Esophagus squamous epithelium (tissue), 5 donors: ENCODE measurements at regions not wholly inside any gene's neighbourhood (a gene's known extent, or its start where the extent isn't known, plus 50 kb on each side); places are given as distances from the start of the nearest gene placed in this dataset.

Source experiments
- DNase-seq: peaks from one replicate; lab custom pipeline; 2025; lab: John Stamatoyannopoulos, UW
- H3K27ac ChIP-seq, 4 donors: fragments of 200-600 bp; sonication (generic); one replicate each; pipeline ENCODE4 v1.5.1; 2016 to 2019; ENCODE audit warnings: mild to moderate bottlenecking in 1 of 4
- H3K27me3 ChIP-seq, 4 donors: fragments of 200-600 bp; sonication (generic); 1 replicate in 3 of 4; 2 replicates in 1 of 4; pipeline versions ENCODE4 v1.5.1 to v1.6.0; 2017 to 2021; ENCODE audit warnings: antibody characterized with exemption in 1 of 4
- H3K36me3 ChIP-seq, 3 donors: fragments of 200-600 bp; sonication (generic); one replicate each; pipeline ENCODE4 v1.5.1; 2016 to 2019
- H3K4me1 ChIP-seq, 3 donors: fragments of 200-600 bp; sonication (generic); one replicate each; pipeline ENCODE4 v1.5.1; 2017 to 2019
- H3K4me3 ChIP-seq, 4 donors: fragments of 200-600 bp; sonication (generic); 1 replicate in 3 of 4; 2 replicates in 1 of 4; pipeline ENCODE4 v1.5.1; 2016 to 2019; ENCODE audit warnings: mild to moderate bottlenecking in 2 of 4, moderate library complexity in 1 of 4
- H3K9me3 ChIP-seq, 3 donors: fragments of 200-600 bp; sonication (generic); one replicate each; pipeline ENCODE4 v1.5.1; 2016 to 2019
- CTCF ChIP-seq, 6 experiments: fragments of 450-650 bp in 4 of 6; fragments of 200-600 bp in 2 of 6; sonication (generic) in 2 of 6; IDR thresholded peaks; one replicate each; pipeline ENCODE4 v1.5.1; 2016 to 2019; ENCODE audit warnings: antibody characterized with exemption in 6 of 6, mild to moderate bottlenecking in 4 of 6, moderate library complexity in 4 of 6
- POLR2A ChIP-seq, 4 donors: fragments of 450-650 bp; IDR thresholded peaks; one replicate each; pipeline ENCODE4 v1.6.1; 2017; ENCODE audit warnings: antibody characterized with exemption in 4 of 4, mild to moderate bottlenecking in 4 of 4, moderate library complexity in 3 of 4
- WGBS, 2 donors: methylation state at CpG; one replicate each; pipeline ENCODE4 v1.1.5; 2018; 5-methylcytosine and 5-hydroxymethylcytosine counted together
- intact Hi-C: fragments of 100-400 bp; cut with DNase I; formaldehyde crosslinking; loops from one replicate; pipeline ENCODE4 v1.15.0; 2022
- donor health status: DM: yes; HTN: yes; CAD: no.

- no peak overlapping the region for H3K4me3 ChIP-seq
- H3K27me3 ChIP-seq = peaks cover 0 to 14% (median 0%) of the 10 kb centered on the region in 4 donors
- no peaks in the 10 kb centered on the region for H3K9me3 ChIP-seq
- DNase-seq = no peak
- H3K27ac ChIP-seq = no peak overlapping the region
- intact Hi-C loops = no loop called here
- WGBS, 2 donors = 81 to 86% methylated on average over 10 of the region's 10 CpGs
- TF ChIP-seq CTCF (IDR thresholded peaks at IDR 0.05) = no peak
- TF ChIP-seq POLR2A (IDR thresholded peaks at IDR 0.05) = no peak
- H3K36me3 ChIP-seq = no peaks in the 10 kb centered on the region
- H3K4me1 ChIP-seq = no peaks in the 10 kb centered on the region
Measured at GRCh38 chr2:751474-751873, 74.3 kb upstream of the TMEM18 start.

- 75 to 82% methylated on average over 5 of the region's 5 CpGs for WGBS, 2 donors
- Histone ChIP-seq H3K27me3 (peaks cover 0 to 14% (median 0%) of the 10 kb centered on the region in 4 donors), H3K9me3 (no peaks in the 10 kb centered on the region), H3K4me1 (no peaks in the 10 kb centered on the region), H3K27ac (no peak overlapping the region), H3K4me3 (no peak overlapping the region), H3K36me3 (no peaks in the 10 kb centered on the region)
- intact Hi-C loops = no loop called here
- TF ChIP-seq CTCF (IDR thresholded peaks at IDR 0.05) (no peak), POLR2A (IDR thresholded peaks at IDR 0.05) (no peak)
- DNase-seq = no peak
Measured at GRCh38 chr2:750628-751027, 73.4 kb upstream of the TMEM18 start.

GRCh38 chr2:747762-748351, 70.7 kb upstream of the TMEM18 start:
- H3K4me3 ChIP-seq = no peak overlapping the region
- no peaks in the 10 kb centered on the region for H3K36me3 ChIP-seq
- WGBS, 2 donors = 59 to 74% methylated on average over 8 to 11 of the region's 12 CpGs
- intact Hi-C loops = no loop called here
- no peaks in the 10 kb centered on the region for H3K4me1 ChIP-seq
- TF ChIP-seq CTCF (IDR thresholded peaks at IDR 0.05) = no peak
- no peak for TF ChIP-seq POLR2A (IDR thresholded peaks at IDR 0.05)
- no peaks in the 10 kb centered on the region for H3K9me3 ChIP-seq
- peaks cover 0 to 2% (median 0%) of the 10 kb centered on the region in 4 donors for H3K27me3 ChIP-seq
- no peak for DNase-seq
- H3K27ac ChIP-seq = no peak overlapping the region

GRCh38 chr2:746697-747096, 69.5 kb upstream of the TMEM18 start:
- TF ChIP-seq CTCF (IDR thresholded peaks at IDR 0.05) (no peak), POLR2A (IDR thresholded peaks at IDR 0.05) (no peak)

GRCh38 chr2:744088-744487, 66.9 kb upstream of the TMEM18 start:
- Histone ChIP-seq H3K36me3 (no peaks in the 10 kb centered on the region), H3K27ac (no peak overlapping the region), H3K4me1 (peaks cover 7 to 18% (median 9%) of the 10 kb centered on the region in 3 donors), H3K9me3 (no peaks in the 10 kb centered on the region), H3K27me3 (peaks cover 0 to 23% (median 0%) of the 10 kb centered on the region in 4 donors), H3K4me3 (no peak overlapping the region)
- intact Hi-C loops = no loop called here
- no peak for DNase-seq
- no peak for TF ChIP-seq POLR2A (IDR thresholded peaks at IDR 0.05)
- no peak for TF ChIP-seq CTCF (IDR thresholded peaks at IDR 0.05)
- 64 to 71% methylated on average over 3 of the region's 3 CpGs for whole genome bisulfite sequencing, 2 donors

More at GRCh38 chr2:746697-747096, 69.5 kb upstream of the TMEM18 start:
- no peaks in the 10 kb centered on the region for H3K36me3 ChIP-seq
- intact Hi-C loops = no loop called here
- H3K4me1 ChIP-seq = no peaks in the 10 kb centered on the region
- 85% methylated on average over 4 of the region's 4 CpGs for WGBS, 2 donors
- DNase-seq = no peak
- peaks cover 0 to 7% (median 0%) of the 10 kb centered on the region in 4 donors for H3K27me3 ChIP-seq
- H3K4me3 ChIP-seq = no peak overlapping the region
- no peak overlapping the region for H3K27ac ChIP-seq
- no peaks in the 10 kb centered on the region for H3K9me3 ChIP-seq
